ENCODE measurements at regions not wholly inside any gene's neighbourhood (a gene's known extent, or its start where the extent isn't known, plus 50 kb on each side); places are given as distances from the start of the nearest gene placed in this dataset.

- TF ChIP-seq CTCF (IDR thresholded peaks at IDR 0.05; ENCODE audit: insufficient read depth, low read length, poor library complexity, severe bottlenecking) (no peak), EZH2phosphoT487 (conservative IDR thresholded peaks at IDR 0.05; ENCODE audit: low read length) (no peak)
These were observed 119.3 kb upstream of the ZSWIM2 start for GRCh38 chr2:186968277-186968676.
